Epithelial cell of proximal tubule (primary cell): ENCODE measurements at regions not wholly inside any gene's neighbourhood (a gene's known extent, or its start where the extent isn't known, plus 50 kb on each side); places are given as distances from the start of the nearest gene placed in this dataset.

ENCODE experiments used
- DNase-seq: peaks from one replicate; pipeline ENCODE4 v3.0.0-alpha.2; 2011; ENCODE audit warnings: low read depth
- H3K4me3 ChIP-seq: 2 replicates; pipeline ENCODE4 v1.5.1; 2011; ENCODE audit warnings: low read depth, mild to moderate bottlenecking, low read length
- CTCF ChIP-seq: conservative IDR thresholded peaks from 2 replicates; pipeline ENCODE4 v1.5.1; 2012; ENCODE audit warnings: low read depth, mild to moderate bottlenecking, low read length

GRCh38 chr17:71170070-71170469 lies 950.8 kb upstream of the SOX9 start:
- H3K4me3 ChIP-seq = no peak overlapping the region
- DNase-seq = no peak
- no peak for TF ChIP-seq CTCF

GRCh38 chr17:71171270-71171669 lies 949.5 kb upstream of the SOX9 start:
- H3K4me3 ChIP-seq = no peak overlapping the region
- TF ChIP-seq CTCF = no peak
- no peak for DNase-seq

GRCh38 chr17:71173991-71174390 lies 946.8 kb upstream of the SOX9 start:
- no peak overlapping the region for H3K4me3 ChIP-seq
- no peak for DNase-seq
- no peak for TF ChIP-seq CTCF

GRCh38 chr17:71176331-71176730 lies 944.5 kb upstream of the SOX9 start:
- no peak for DNase-seq
- H3K4me3 ChIP-seq = no peak overlapping the region
- TF ChIP-seq CTCF = no peak

GRCh38 chr17:71176928-71177443 lies 943.8 kb upstream of the SOX9 start:
- DNase-seq = no peak
- H3K4me3 ChIP-seq = no peak overlapping the region
- no peak for TF ChIP-seq CTCF

- TF ChIP-seq CTCF = no peak
- peak; percentile 4 for DNase-seq
- no peak overlapping the region for H3K4me3 ChIP-seq
These were observed 939.9 kb upstream of the SOX9 start for GRCh38 chr17:71180801-71181385.

GRCh38 chr17:71183066-71183660 lies 937.7 kb upstream of the SOX9 start:
- H3K4me3 ChIP-seq = no peak overlapping the region
- TF ChIP-seq CTCF = no peak
- no peak for DNase-seq
